Thymus (tissue), 11 donors: ENCODE measurements at regions not wholly inside any gene's neighbourhood (a gene's known extent, or its start where the extent isn't known, plus 50 kb on each side); places are given as distances from the start of the nearest gene placed in this dataset.

Experiments used
- DNase-seq, 9 donors: peaks; one replicate each; pipeline ENCODE4 v3.0.0-alpha.2; 2013; ENCODE audit warnings: low spot score in 9 of 9, low read depth in 6 of 9, missing footprints in 1 of 9
- H3K27ac ChIP-seq, 2 donors: one replicate each; pipeline ENCODE4 v1.5.1; 2013; ENCODE audit warnings: control low read depth in 1 of 2, low read depth in 1 of 2, low read length in 1 of 2, mild to moderate bottlenecking in 1 of 2, moderate library complexity in 1 of 2
- H3K27me3 ChIP-seq, 2 donors: one replicate each; pipeline ENCODE4 v1.5.1; 2013; ENCODE audit warnings: low read length in 1 of 2; ENCODE audit not compliant: control insufficient read depth in 2 of 2, insufficient read depth in 1 of 2
- H3K36me3 ChIP-seq, 2 donors: one replicate each; pipeline ENCODE4 v1.5.1; 2013; ENCODE audit warnings: low read length in 1 of 2, mild to moderate bottlenecking in 1 of 2, moderate library complexity in 1 of 2; ENCODE audit not compliant: control insufficient read depth in 2 of 2, insufficient read depth in 2 of 2
- H3K4me1 ChIP-seq, 2 donors: one replicate each; pipeline ENCODE4 v1.5.1; 2013; ENCODE audit warnings: low read length in 2 of 2; ENCODE audit not compliant: control insufficient read depth in 2 of 2, insufficient read depth in 2 of 2
- H3K4me3 ChIP-seq, 2 donors: one replicate each; pipeline ENCODE4 v1.5.1; 2013; ENCODE audit warnings: low read length in 2 of 2, control low read depth in 1 of 2, mild to moderate bottlenecking in 1 of 2
- H3K9me3 ChIP-seq, 2 donors: one replicate each; pipeline ENCODE4 v1.5.1; 2013; ENCODE audit warnings: low read length in 1 of 2, mild to moderate bottlenecking in 1 of 2; ENCODE audit not compliant: control insufficient read depth in 2 of 2, insufficient read depth in 1 of 2
- WGBS: extraction: QIAGEN DNeasy Blood & Tissue Kit; methylation state at CpG from one replicate; pipeline ENCODE4 v1.1.7; 2013; 5-methylcytosine and 5-hydroxymethylcytosine counted together
- donor health status: healthy.

GRCh38 chr17:68710035-68710780, 109.0 kb upstream of the FAM20A start:
- Histone ChIP-seq H3K9me3 (no peaks in the 10 kb centered on the region), H3K27ac (no peak overlapping the region), H3K36me3 (no peaks in the 10 kb centered on the region), H3K4me1 (no peaks in the 10 kb centered on the region), H3K4me3 (no peak overlapping the region), H3K27me3 (no peaks in the 10 kb centered on the region)
- DNase-seq: no peak
- WGBS: 90% methylated on average over 11 of the region's 11 CpGs

GRCh38 chr17:68709461-68709860, 108.3 kb upstream of the FAM20A start:
- no peaks in the 10 kb centered on the region for H3K4me1 ChIP-seq
- WGBS: 92% methylated on average over 6 of the region's 6 CpGs
- no peaks in the 10 kb centered on the region for H3K36me3 ChIP-seq
- H3K9me3 ChIP-seq: no peaks in the 10 kb centered on the region
- no peak for DNase-seq
- no peak overlapping the region for H3K27ac ChIP-seq
- H3K4me3 ChIP-seq: no peak overlapping the region
- no peaks in the 10 kb centered on the region for H3K27me3 ChIP-seq

- no peaks in the 10 kb centered on the region for H3K4me1 ChIP-seq
- no peaks in the 10 kb centered on the region for H3K27me3 ChIP-seq
- no peak overlapping the region for H3K4me3 ChIP-seq
- no peak overlapping the region for H3K27ac ChIP-seq
- H3K9me3 ChIP-seq: no peaks in the 10 kb centered on the region
- no peak for DNase-seq
- no peaks in the 10 kb centered on the region for H3K36me3 ChIP-seq
- 93% methylated on average over 4 of the region's 4 CpGs for WGBS
Observed at GRCh38 chr17:68707031-68707430, 105.9 kb upstream of the FAM20A start.

- WGBS: 77% methylated on average over 5 of the region's 5 CpGs
- no peaks in the 10 kb centered on the region for H3K27me3 ChIP-seq
Observed at GRCh38 chr17:68706356-68706920, 105.3 kb upstream of the FAM20A start.

GRCh38 chr17:68705714-68706076, 104.5 kb upstream of the FAM20A start:
- no peaks in the 10 kb centered on the region for H3K27me3 ChIP-seq
- no peak overlapping the region for H3K4me3 ChIP-seq
- H3K36me3 ChIP-seq: no peaks in the 10 kb centered on the region
- no peak overlapping the region for H3K27ac ChIP-seq
- 87% methylated on average over 3 of the region's 3 CpGs for WGBS
- no peak for DNase-seq
- H3K9me3 ChIP-seq: no peaks in the 10 kb centered on the region
- H3K4me1 ChIP-seq: no peaks in the 10 kb centered on the region

More at GRCh38 chr17:68706356-68706920, 105.3 kb upstream of the FAM20A start:
- Histone ChIP-seq H3K4me3 (no peak overlapping the region), H3K27ac (no peak overlapping the region), H3K36me3 (no peaks in the 10 kb centered on the region), H3K4me1 (no peaks in the 10 kb centered on the region), H3K9me3 (no peaks in the 10 kb centered on the region)
- no peak for DNase-seq

GRCh38 chr17:68704871-68705713, 103.9 kb upstream of the FAM20A start:
- H3K9me3 ChIP-seq: no peaks in the 10 kb centered on the region
- 83% methylated on average over 11 of the region's 11 CpGs for WGBS
- no peaks in the 10 kb centered on the region for H3K4me1 ChIP-seq
- no peak overlapping the region for H3K27ac ChIP-seq
- H3K4me3 ChIP-seq: no peak overlapping the region
- no peaks in the 10 kb centered on the region for H3K27me3 ChIP-seq
- no peak for DNase-seq
- H3K36me3 ChIP-seq: no peaks in the 10 kb centered on the region

GRCh38 chr17:68701046-68701445, 99.9 kb upstream of the FAM20A start:
- H3K27me3 ChIP-seq: no peaks in the 10 kb centered on the region
- H3K4me3 ChIP-seq: no peak overlapping the region
- H3K36me3 ChIP-seq: no peaks in the 10 kb centered on the region
- no peak for DNase-seq
- H3K27ac ChIP-seq: no peak overlapping the region
- H3K9me3 ChIP-seq: no peaks in the 10 kb centered on the region
- H3K4me1 ChIP-seq: no peaks in the 10 kb centered on the region
- 92% methylated on average over 2 of the region's 2 CpGs for WGBS

- no peaks in the 10 kb centered on the region for H3K9me3 ChIP-seq
- no peak for DNase-seq
- H3K27ac ChIP-seq: no peak overlapping the region
- 90% methylated on average over 4 of the region's 4 CpGs for whole genome bisulfite sequencing
- no peaks in the 10 kb centered on the region for H3K27me3 ChIP-seq
- no peak overlapping the region for H3K4me3 ChIP-seq
- H3K4me1 ChIP-seq: no peaks in the 10 kb centered on the region
- no peaks in the 10 kb centered on the region for H3K36me3 ChIP-seq
Observed at GRCh38 chr17:68700421-68700820, 99.3 kb upstream of the FAM20A start.

GRCh38 chr17:68699936-68700335, 98.8 kb upstream of the FAM20A start:
- Histone ChIP-seq H3K4me1 (no peaks in the 10 kb centered on the region), H3K36me3 (no peaks in the 10 kb centered on the region), H3K9me3 (no peaks in the 10 kb centered on the region), H3K27me3 (no peaks in the 10 kb centered on the region), H3K4me3 (no peak overlapping the region), H3K27ac (no peak overlapping the region)
- no peak for DNase-seq
- WGBS: 93% methylated on average over 6 of the region's 6 CpGs
